ENCODE measurements at regions not wholly inside any gene's neighbourhood (a gene's known extent, or its start where the extent isn't known, plus 50 kb on each side); places are given as distances from the start of the nearest gene placed in this dataset.

- Histone ChIP-seq H3F3A (ENCODE audit: insufficient read depth) (no peaks in the 10 kb centered on the region), H3K9me3 (ENCODE audit: low read depth) (no peaks in the 10 kb centered on the region), H3K4me3 (no peak overlapping the region), H3K79me2 (ENCODE audit: insufficient read depth) (no peaks in the 10 kb centered on the region), H3K9me2 (ENCODE audit: insufficient read depth) (no peaks in the 10 kb centered on the region), H4K20me1 (ENCODE audit: insufficient read depth) (no peaks in the 10 kb centered on the region), H3K27ac (no peak overlapping the region), H3K4me2 (ENCODE audit: unreplicated experiment) (no peak overlapping the region), H3K27me3 (replicated peaks; ENCODE audit: insufficient read depth) (no peaks in the 10 kb centered on the region), H3K9ac (no peak overlapping the region), H3K36me3 (ENCODE audit: low read depth) (no peaks in the 10 kb centered on the region), H2AFZ (peak overlapping the region; percentile 9; the same call in 1 of the 2 replicates), H3K4me1 (ENCODE audit: insufficient read depth) (no peaks in the 10 kb centered on the region)
- TF ChIP-seq EZH2phosphoT487 (IDR thresholded peaks at IDR 0.05; ENCODE audit: insufficient read depth, low read depth) = no peak
- TF ChIP-seq EZH2 (IDR thresholded peaks at IDR 0.05; ENCODE audit: insufficient read depth, poor library complexity, severe bottlenecking) = no peak
- in situ Hi-C loops (cut with MboI) = no loop called here
- 73 to 79% methylated on average over 8 of the region's 8 CpGs for WGBS, 2 experiments (ENCODE audit: low coverage in 1 of 2, low lambda C conversion rate in 2 of 2, missing lambda C conversion rate in 2 of 2)
- peak; percentile 34 for DNase-seq
Measured at GRCh38 chr7:46131916-46132795, 211.1 kb upstream of the IGFBP3 start.

- Histone ChIP-seq H4K20me1 (ENCODE audit: insufficient read depth) (no peaks in the 10 kb centered on the region), H3K36me3 (ENCODE audit: low read depth) (no peaks in the 10 kb centered on the region), H3F3A (ENCODE audit: insufficient read depth) (no peaks in the 10 kb centered on the region), H3K9me2 (ENCODE audit: insufficient read depth) (no peaks in the 10 kb centered on the region), H3K27me3 (replicated peaks; ENCODE audit: insufficient read depth) (no peaks in the 10 kb centered on the region), H3K4me1 (ENCODE audit: insufficient read depth) (no peaks in the 10 kb centered on the region), H3K4me2 (ENCODE audit: unreplicated experiment) (no peak overlapping the region), H3K4me3 (no peak overlapping the region), H3K9ac (no peak overlapping the region), H2AFZ (no peak overlapping the region), H3K9me3 (ENCODE audit: low read depth) (no peaks in the 10 kb centered on the region), H3K27ac (no peak overlapping the region), H3K79me2 (ENCODE audit: insufficient read depth) (no peaks in the 10 kb centered on the region)
- no peak for TF ChIP-seq EZH2 (IDR thresholded peaks at IDR 0.05; ENCODE audit: insufficient read depth, poor library complexity, severe bottlenecking)
- TF ChIP-seq EZH2phosphoT487 (IDR thresholded peaks at IDR 0.05; ENCODE audit: insufficient read depth, low read depth) = no peak
- in situ Hi-C loops (cut with MboI) = no loop called here
- peak; percentile 28 for DNase-seq
- WGBS, 2 experiments (ENCODE audit: low coverage in 1 of 2, low lambda C conversion rate in 2 of 2, missing lambda C conversion rate in 2 of 2) = 94 to 95% methylated on average over 4 of the region's 4 CpGs
Measured at GRCh38 chr7:46129831-46130230, 208.8 kb upstream of the IGFBP3 start.

- no peaks in the 10 kb centered on the region for H3K79me2 ChIP-seq (ENCODE audit: insufficient read depth)
- H3F3A ChIP-seq (ENCODE audit: insufficient read depth) = no peaks in the 10 kb centered on the region
- in situ Hi-C loops (cut with MboI) = no loop called here
- no peak for DNase-seq
- no peak overlapping the region for H3K9ac ChIP-seq
- no peaks in the 10 kb centered on the region for H3K9me3 ChIP-seq (ENCODE audit: low read depth)
- H3K27me3 ChIP-seq (replicated peaks; ENCODE audit: insufficient read depth) = no peaks in the 10 kb centered on the region
- H3K9me2 ChIP-seq (ENCODE audit: insufficient read depth) = no peaks in the 10 kb centered on the region
- H3K36me3 ChIP-seq (ENCODE audit: low read depth) = no peaks in the 10 kb centered on the region
- H2AFZ ChIP-seq = no peak overlapping the region
- no peak overlapping the region for H3K27ac ChIP-seq
- H3K4me1 ChIP-seq (ENCODE audit: insufficient read depth) = no peaks in the 10 kb centered on the region
- WGBS, 2 experiments (ENCODE audit: low coverage in 1 of 2, low lambda C conversion rate in 2 of 2, missing lambda C conversion rate in 2 of 2) = 51 to 54% methylated on average over 2 of the region's 2 CpGs
- no peak overlapping the region for H3K4me3 ChIP-seq
- no peak for TF ChIP-seq EZH2 (IDR thresholded peaks at IDR 0.05; ENCODE audit: insufficient read depth, poor library complexity, severe bottlenecking)
- no peak for TF ChIP-seq EZH2phosphoT487 (IDR thresholded peaks at IDR 0.05; ENCODE audit: insufficient read depth, low read depth)
- H3K4me2 ChIP-seq (ENCODE audit: unreplicated experiment) = no peak overlapping the region
- H4K20me1 ChIP-seq (ENCODE audit: insufficient read depth) = no peaks in the 10 kb centered on the region
Measured at GRCh38 chr7:46127814-46128213, 206.7 kb upstream of the IGFBP3 start.

- no peak for DNase-seq
- no peaks in the 10 kb centered on the region for H3K79me2 ChIP-seq (ENCODE audit: insufficient read depth)
- H3F3A ChIP-seq (ENCODE audit: insufficient read depth) = no peaks in the 10 kb centered on the region
- WGBS, 2 experiments (ENCODE audit: low coverage in 1 of 2, low lambda C conversion rate in 2 of 2, missing lambda C conversion rate in 2 of 2) = 66 to 68% methylated on average over 2 of the region's 2 CpGs
- no peak overlapping the region for H3K4me2 ChIP-seq (ENCODE audit: unreplicated experiment)
- no peaks in the 10 kb centered on the region for H3K36me3 ChIP-seq (ENCODE audit: low read depth)
- H3K9ac ChIP-seq = no peak overlapping the region
- TF ChIP-seq EZH2phosphoT487 (IDR thresholded peaks at IDR 0.05; ENCODE audit: insufficient read depth, low read depth) (no peak), EZH2 (IDR thresholded peaks at IDR 0.05; ENCODE audit: insufficient read depth, poor library complexity, severe bottlenecking) (no peak)
- no peak overlapping the region for H3K27ac ChIP-seq
- no peaks in the 10 kb centered on the region for H3K27me3 ChIP-seq (replicated peaks; ENCODE audit: insufficient read depth)
- in situ Hi-C loops (cut with MboI) = no loop called here
- no peaks in the 10 kb centered on the region for H3K9me3 ChIP-seq (ENCODE audit: low read depth)
- H3K9me2 ChIP-seq (ENCODE audit: insufficient read depth) = no peaks in the 10 kb centered on the region
- no peaks in the 10 kb centered on the region for H4K20me1 ChIP-seq (ENCODE audit: insufficient read depth)
- H3K4me1 ChIP-seq (ENCODE audit: insufficient read depth) = no peaks in the 10 kb centered on the region
- H2AFZ ChIP-seq = no peak overlapping the region
- no peak overlapping the region for H3K4me3 ChIP-seq
Measured at GRCh38 chr7:46126675-46127300, 205.7 kb upstream of the IGFBP3 start.

Data from GM23248 (cell line).